IMR-90 (cell line): ENCODE measurements at regions not wholly inside any gene's neighbourhood (a gene's known extent, or its start where the extent isn't known, plus 50 kb on each side); places are given as distances from the start of the nearest gene placed in this dataset.

Experiments used
- ATAC-seq: fragments of 200-7000 bp; cut with Tn5 transposase; 2 replicates; pipeline ENCODE4 v1.9.1; 2020; ENCODE audit warnings: low read depth, mild to moderate bottlenecking, moderate library complexity
- BruUV-seq: library from RNA; stranded (reverse); fragments of 400-500 nt; replicated peaks from 2 replicates; lab custom pipeline; 2021; lab: Mats Ljungman, UMichigan
- CTCF ChIA-PET: fragments of 300-600 bp; formaldehyde crosslinking; extraction: SDS; loops from one replicate; lab custom pipeline; 2021; ENCODE audit warnings: antibody characterized with exemption; lab: Yijun Ruan, JAX
- POLR2A ChIA-PET: fragments of 300-600 bp; sonication (Branson Sonifier 250); formaldehyde crosslinking; loops from one replicate; lab custom pipeline; 2022; ENCODE audit warnings: antibody characterized with exemption; ENCODE audit not compliant: unreplicated experiment; lab: Charles Lee
- DNase-seq: peaks from one replicate; pipeline ENCODE4 v3.0.0; 2013
- H2AFZ ChIP-seq: replicated peaks from 2 replicates; pipeline ENCODE3; 2013; ENCODE audit warnings: low read length, mild to moderate bottlenecking; ENCODE audit not compliant: poor library complexity
- H2AK5ac ChIP-seq: 2 replicates; pipeline ENCODE4 v1.6.1; 2013; ENCODE audit warnings: low read depth, low read length, inconsistent platforms
- H2AK9ac ChIP-seq: replicated peaks from 2 replicates; pipeline ENCODE3; 2013; ENCODE audit warnings: mild to moderate bottlenecking, low read depth, low read length, moderate library complexity; ENCODE audit not compliant: poor library complexity
- H2BK120ac ChIP-seq: 2 replicates; pipeline ENCODE4 v1.6.1; 2013; ENCODE audit warnings: low read depth, low read length, inconsistent platforms
- H2BK15ac ChIP-seq: 3 replicates; pipeline ENCODE4 v1.6.1; 2013; ENCODE audit warnings: low read depth, low read length, inconsistent platforms
- H2BK20ac ChIP-seq: 2 replicates; pipeline ENCODE4 v1.6.1; 2013; ENCODE audit warnings: low read depth, mild to moderate bottlenecking, inconsistent platforms, low read length, moderate library complexity
- H2BK5ac ChIP-seq: 2 replicates; pipeline ENCODE4 v1.6.1; 2013; ENCODE audit warnings: mild to moderate bottlenecking, low read depth, low read length, inconsistent platforms; ENCODE audit not compliant: poor library complexity, severe bottlenecking
- H3K14ac ChIP-seq: replicated peaks from 2 replicates; pipeline ENCODE4 v1.6.1; 2013; ENCODE audit warnings: low read depth, low read length, inconsistent platforms
- H3K18ac ChIP-seq: 2 replicates; pipeline ENCODE4 v1.6.1; 2013; ENCODE audit warnings: low read depth, low read length, control low read depth
- H3K23ac ChIP-seq: 2 replicates; pipeline ENCODE4 v1.6.1; 2013; ENCODE audit warnings: low read depth, low read length, inconsistent platforms
- H3K27ac ChIP-seq: 2 replicates; pipeline ENCODE4 v1.5.1; 2013; ENCODE audit warnings: mild to moderate bottlenecking, control low read depth, low read length; ENCODE audit not compliant: insufficient read depth
- H3K27me3 ChIP-seq: 2 replicates; pipeline ENCODE4 v1.6.1; 2013; ENCODE audit warnings: low read length; ENCODE audit not compliant: control insufficient read depth, insufficient read depth
- H3K36me3 ChIP-seq: 2 replicates; pipeline ENCODE4 v1.6.1; 2013; ENCODE audit warnings: low read length, mixed read lengths; ENCODE audit not compliant: control insufficient read depth, insufficient read depth
- H3K4ac ChIP-seq: 2 replicates; pipeline ENCODE4 v1.6.1; 2013; ENCODE audit warnings: low read depth, low read length, inconsistent platforms
- H3K4me1 ChIP-seq: 2 replicates; pipeline ENCODE4 v1.6.1; 2013; ENCODE audit warnings: low read length, mixed read lengths; ENCODE audit not compliant: control insufficient read depth, insufficient read depth
- H3K4me2 ChIP-seq: 2 replicates; pipeline ENCODE4 v1.6.1; 2013; ENCODE audit warnings: low read depth, mild to moderate bottlenecking, control low read depth, low read length, moderate library complexity
- H3K4me3 ChIP-seq: 2 replicates; pipeline ENCODE4 v1.5.1; 2013; ENCODE audit warnings: low read depth, mild to moderate bottlenecking, control low read depth, low read length, moderate library complexity; ENCODE audit not compliant: insufficient read depth
- H3K56ac ChIP-seq: 2 replicates; pipeline ENCODE4 v1.6.1; 2013; ENCODE audit warnings: low read length, inconsistent platforms; ENCODE audit not compliant: insufficient read depth; ENCODE audit errors: extremely low read depth
- H3K79me1 ChIP-seq, 2 experiments: 2 replicates each; pipeline ENCODE4 v1.6.1; 2013; ENCODE audit warnings: low read length in 2 of 2, inconsistent platforms in 1 of 2, low read depth in 1 of 2
- H3K9ac ChIP-seq: 2 replicates; pipeline ENCODE4 v1.6.1; 2013; ENCODE audit warnings: low read depth, low read length, control low read depth
- H3K9me1 ChIP-seq: 2 replicates; pipeline ENCODE4 v1.6.1; 2013; ENCODE audit warnings: low read length, inconsistent platforms; ENCODE audit not compliant: insufficient read depth
- H3K9me3 ChIP-seq: 2 replicates; pipeline ENCODE4 v1.6.1; 2013; ENCODE audit warnings: low read length; ENCODE audit not compliant: control insufficient read depth, insufficient read depth
- H4K20me1 ChIP-seq: 2 replicates; pipeline ENCODE4 v1.6.1; 2013; ENCODE audit warnings: low read length, inconsistent platforms; ENCODE audit not compliant: insufficient read depth
- H4K5ac ChIP-seq: 2 replicates; pipeline ENCODE4 v1.6.1; 2013; ENCODE audit warnings: mild to moderate bottlenecking, low read depth, low read length, control low read depth
- H4K8ac ChIP-seq, 2 experiments: 2 replicates each; pipeline ENCODE4 v1.6.1; 2013; ENCODE audit warnings: low read depth in 2 of 2, low read length in 2 of 2, control low read depth in 1 of 2, inconsistent platforms in 1 of 2
- H4K91ac ChIP-seq: 2 replicates; pipeline ENCODE4 v1.6.1; 2013; ENCODE audit warnings: low read depth, low read length, inconsistent platforms; ENCODE audit not compliant: insufficient read depth
- BHLHE40 ChIP-seq: fragments of 150-350 bp; IDR thresholded peaks from 2 replicates; pipeline ENCODE4 v1.6.1; 2016; ENCODE audit warnings: mild to moderate bottlenecking, low read depth, low read length
- CHD1 ChIP-seq: IDR thresholded peaks from 2 replicates; pipeline ENCODE4 v1.6.1; 2012; ENCODE audit warnings: low read depth, low read length, improper control_type of control experiment
- MAZ ChIP-seq: IDR thresholded peaks from 2 replicates; pipeline ENCODE4 v1.6.1; 2012; ENCODE audit warnings: low read depth, mild to moderate bottlenecking, low read length, improper control_type of control experiment, moderate library complexity, borderline replicate concordance
- MXI1 ChIP-seq: IDR thresholded peaks from 2 replicates; pipeline ENCODE4 v1.6.1; 2012; ENCODE audit warnings: low read depth, mild to moderate bottlenecking, low read length, moderate library complexity, borderline replicate concordance
- NFE2L2 ChIP-seq: fragments of 150-350 bp; IDR thresholded peaks from 2 replicates; pipeline ENCODE4 v1.6.1; 2016; ENCODE audit warnings: low read depth, mild to moderate bottlenecking, low read length
- POLR2A ChIP-seq: IDR thresholded peaks from 2 replicates; pipeline ENCODE4 v1.6.1; 2012; ENCODE audit warnings: mild to moderate bottlenecking, low read depth, low read length
- RAD21 ChIP-seq: IDR thresholded peaks from 2 replicates; pipeline ENCODE4 v1.6.1; 2012; ENCODE audit warnings: low read length, improper control_type of control experiment
- RCOR1 ChIP-seq: IDR thresholded peaks from 2 replicates; pipeline ENCODE4 v1.6.1; 2012; ENCODE audit warnings: mild to moderate bottlenecking, low read length, improper control_type of control experiment; ENCODE audit not compliant: insufficient replicate concordance
- RFX5 ChIP-seq: IDR thresholded peaks from 2 replicates; pipeline ENCODE4 v1.8.0; 2012; ENCODE audit warnings: low read depth, mild to moderate bottlenecking, low read length, moderate library complexity
- SMC3 ChIP-seq: fragments of 150-350 bp; IDR thresholded peaks from 2 replicates; pipeline ENCODE4 v1.6.1; 2016; ENCODE audit warnings: low read depth, mild to moderate bottlenecking, antibody characterized with exemption, low read length, moderate library complexity
- WGBS, 2 experiments: methylation state at CpG; one replicate each; pipeline versions ENCODE4 v1.1.5 to v1.1.7; 2013; ENCODE audit warnings: missing lambda C conversion rate in 2 of 2; ENCODE audit not compliant: insufficient read length in 1 of 2; ENCODE audit errors: extremely low coverage in 2 of 2; 5-methylcytosine and 5-hydroxymethylcytosine counted together
- dilution Hi-C: fragments of 300-500 bp; cut with HindIII; formaldehyde crosslinking; loops from one replicate; pipeline ENCODE4 v1.14.3; 2018; ENCODE audit warnings: low sequenced_read_pairs; ENCODE audit not compliant: unreplicated experiment
- in situ Hi-C: fragments of 300-500 bp; cut with MboI; formaldehyde crosslinking; loops from 3 replicates; pipeline ENCODE4 v1.14.3; 2019; ENCODE audit warnings: low sequenced_read_pairs, inconsistent platforms, mixed read lengths
- intact Hi-C: fragments of 100-400 bp; cut with micrococcal nuclease; formaldehyde crosslinking; loops from 2 replicates; pipeline ENCODE4 v1.10.0; 2022
- TF ChIP-seq, protein P1 (sequence below): conservative IDR thresholded peaks from 2 replicates; pipeline ENCODE4 v1.5.1; 2012; ENCODE audit warnings: mild to moderate bottlenecking, low read depth, low read length, improper control_type of control experiment
- TF ChIP-seq, protein P2 (sequence below): fragments of 150-350 bp; IDR thresholded peaks from 2 replicates; pipeline ENCODE4 v1.6.1; 2017; ENCODE audit warnings: mild to moderate bottlenecking, antibody characterized with exemption, low read length, low read depth

DNA sequence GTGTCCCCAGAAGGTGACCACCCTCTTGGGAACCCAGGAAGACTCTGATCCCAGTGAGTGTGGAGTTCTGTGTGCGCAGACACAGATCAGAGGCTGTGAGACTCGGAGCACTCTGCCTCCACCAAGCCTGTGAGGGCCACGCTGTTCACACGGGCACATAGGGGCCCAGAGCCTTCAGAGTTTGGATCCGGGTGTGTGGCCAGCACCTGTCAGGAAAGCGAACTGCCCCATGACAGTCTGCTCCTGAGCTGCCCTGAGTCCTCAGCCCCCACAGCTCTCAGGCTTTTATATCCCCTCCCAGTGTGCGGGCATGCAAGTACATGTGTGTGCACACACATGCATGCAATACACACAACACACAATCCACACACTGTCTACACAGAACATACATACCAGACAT is 161.8 kb upstream of the IRX2 start:
- H4K8ac ChIP-seq, result no peak overlapping the region
- H4K20me1 ChIP-seq, result no peaks in the 10 kb centered on the region
- H4K5ac ChIP-seq, result no peak overlapping the region
- ChIA-PET POLR2A (no interaction called here), CTCF (no interaction called here)
- no peaks in the 10 kb centered on the region for H3K9me1 ChIP-seq
- no peak for TF ChIP-seq MAZ
- no peak for TF ChIP-seq SMC3
- TF ChIP-seq NFE2L2, result no peak
- no peak for TF ChIP-seq POLR2A
- no peak for TF ChIP-seq RAD21
- no peak for TF ChIP-seq RFX5
- TF ChIP-seq BHLHE40, result no peak
- TF ChIP-seq CHD1, result no peak
- TF ChIP-seq, protein P1, sequence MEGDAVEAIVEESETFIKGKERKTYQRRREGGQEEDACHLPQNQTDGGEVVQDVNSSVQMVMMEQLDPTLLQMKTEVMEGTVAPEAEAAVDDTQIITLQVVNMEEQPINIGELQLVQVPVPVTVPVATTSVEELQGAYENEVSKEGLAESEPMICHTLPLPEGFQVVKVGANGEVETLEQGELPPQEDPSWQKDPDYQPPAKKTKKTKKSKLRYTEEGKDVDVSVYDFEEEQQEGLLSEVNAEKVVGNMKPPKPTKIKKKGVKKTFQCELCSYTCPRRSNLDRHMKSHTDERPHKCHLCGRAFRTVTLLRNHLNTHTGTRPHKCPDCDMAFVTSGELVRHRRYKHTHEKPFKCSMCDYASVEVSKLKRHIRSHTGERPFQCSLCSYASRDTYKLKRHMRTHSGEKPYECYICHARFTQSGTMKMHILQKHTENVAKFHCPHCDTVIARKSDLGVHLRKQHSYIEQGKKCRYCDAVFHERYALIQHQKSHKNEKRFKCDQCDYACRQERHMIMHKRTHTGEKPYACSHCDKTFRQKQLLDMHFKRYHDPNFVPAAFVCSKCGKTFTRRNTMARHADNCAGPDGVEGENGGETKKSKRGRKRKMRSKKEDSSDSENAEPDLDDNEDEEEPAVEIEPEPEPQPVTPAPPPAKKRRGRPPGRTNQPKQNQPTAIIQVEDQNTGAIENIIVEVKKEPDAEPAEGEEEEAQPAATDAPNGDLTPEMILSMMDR, result no peak
- no peak for TF ChIP-seq RCOR1
- no peak for TF ChIP-seq MXI1
- TF ChIP-seq, protein P2, sequence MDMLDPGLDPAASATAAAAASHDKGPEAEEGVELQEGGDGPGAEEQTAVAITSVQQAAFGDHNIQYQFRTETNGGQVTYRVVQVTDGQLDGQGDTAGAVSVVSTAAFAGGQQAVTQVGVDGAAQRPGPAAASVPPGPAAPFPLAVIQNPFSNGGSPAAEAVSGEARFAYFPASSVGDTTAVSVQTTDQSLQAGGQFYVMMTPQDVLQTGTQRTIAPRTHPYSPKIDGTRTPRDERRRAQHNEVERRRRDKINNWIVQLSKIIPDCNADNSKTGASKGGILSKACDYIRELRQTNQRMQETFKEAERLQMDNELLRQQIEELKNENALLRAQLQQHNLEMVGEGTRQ, result no peak
- no peak overlapping the region for H4K91ac ChIP-seq
- H3K27me3 ChIP-seq, result no peaks in the 10 kb centered on the region
- H2BK120ac ChIP-seq, result no peak overlapping the region
- no peak overlapping the region for H3K4me2 ChIP-seq
- H2BK20ac ChIP-seq, result no peak overlapping the region
- no peak overlapping the region for H3K4me3 ChIP-seq
- H3K27ac ChIP-seq, result no peak overlapping the region
- no peak overlapping the region for H2AK5ac ChIP-seq
- no peak overlapping the region for H3K14ac ChIP-seq
- BruUV-seq, result no TSS peak
- no peak overlapping the region for H3K9ac ChIP-seq
- H3K4ac ChIP-seq, result no peak overlapping the region
- no peak overlapping the region for H2BK15ac ChIP-seq
- no peak overlapping the region for H2AFZ ChIP-seq
- H2BK5ac ChIP-seq, result no peak overlapping the region
- ATAC-seq (no peak), DNase-seq (no peak)
- dilution Hi-C loops (no loop called here), in situ Hi-C loops (no loop called here), intact Hi-C loops (no loop called here)
- no peaks in the 10 kb centered on the region for H3K4me1 ChIP-seq
- peaks cover 31% of the 10 kb centered on the region for H3K9me3 ChIP-seq
- no peak overlapping the region for H3K56ac ChIP-seq
- H3K79me1 ChIP-seq, result no peaks in the 10 kb centered on the region
- WGBS, 2 experiments, result 65% methylated on average over 2 of the region's 7 CpGs; no CpG with 5 or more reads in 1 of the 2 experiments
- H3K18ac ChIP-seq, result no peak overlapping the region
- no peak overlapping the region for H2AK9ac ChIP-seq
- H3K36me3 ChIP-seq, result no peaks in the 10 kb centered on the region
- no peak overlapping the region for H3K23ac ChIP-seq
